HEK293 (cell line): ENCODE measurements at regions not wholly inside any gene's neighbourhood (a gene's known extent, or its start where the extent isn't known, plus 50 kb on each side); places are given as distances from the start of the nearest gene placed in this dataset.

Experiments used
- CTCF ChIA-PET: fragments of 350-600 bp; formaldehyde crosslinking; extraction: SDS; loops from one replicate; lab custom pipeline; 2021; ENCODE audit warnings: antibody characterized with exemption; lab: Yijun Ruan, JAX
- POLR2A ChIA-PET: fragments of 300-600 bp; formaldehyde crosslinking; extraction: SDS; loops from one replicate; lab custom pipeline; 2020; ENCODE audit warnings: antibody characterized with exemption, inconsistent platforms; lab: Yijun Ruan, JAX
- H3K27ac ChIP-seq: fragments of 200-500 bp; sonication (Bioruptor generic); 2 replicates; pipeline ENCODE4 v1.5.1; 2014; ENCODE audit warnings: low read depth, low read length, control low read depth, inconsistent platforms; ENCODE audit errors: extremely low read depth
- H3K36me3 ChIP-seq, 2 experiments: fragments of 200-500 bp in 1 of 2; sonication (Bioruptor generic) in 1 of 2; 1 replicate in 1 of 2; 2 replicates in 1 of 2; pipeline ENCODE4 v1.5.1; 2014 to 2017; ENCODE audit warnings: inconsistent platforms in 2 of 2, low read length in 2 of 2; ENCODE audit not compliant: control insufficient read depth in 2 of 2, insufficient read depth in 1 of 2
- H3K4me1 ChIP-seq: fragments of 200-500 bp; sonication (Bioruptor generic); 2 replicates; pipeline ENCODE4 v1.5.1; 2014; ENCODE audit warnings: mild to moderate bottlenecking, low read length, inconsistent platforms; ENCODE audit not compliant: control insufficient read depth, insufficient read depth
- H3K4me3 ChIP-seq: 2 replicates; pipeline ENCODE4 v1.5.1; 2011; ENCODE audit warnings: low read depth, mild to moderate bottlenecking, control low read depth, low read length, moderate library complexity
- H3K9me3 ChIP-seq: fragments of 200-500 bp; sonication (Bioruptor generic); 2 replicates; pipeline ENCODE4 v1.5.1; 2014; ENCODE audit warnings: low read depth, low read length, inconsistent platforms; ENCODE audit not compliant: control insufficient read depth, insufficient read depth
- KLF9 ChIP-seq: fragments of 450-650 bp; formaldehyde crosslinking; IDR thresholded peaks from 2 replicates; pipeline ENCODE4 v1.5.1; 2016; ENCODE audit warnings: missing biosample characterization, missing genetic modification characterization, low read depth
- PBX3 ChIP-seq: sonication (generic); formaldehyde crosslinking; IDR thresholded peaks from 2 replicates; pipeline ENCODE4 v1.8.1; 2022; ENCODE audit warnings: mild to moderate bottlenecking, moderate library complexity, missing genetic modification reagents
- PRDM1 ChIP-seq: fragments of 450-650 bp; formaldehyde crosslinking; IDR thresholded peaks from 2 replicates; pipeline ENCODE4; 2016; ENCODE audit warnings: missing biosample characterization, missing genetic modification characterization
- SCRT2 ChIP-seq: fragments of 450-650 bp; formaldehyde crosslinking; IDR thresholded peaks from 2 replicates; pipeline ENCODE4 v1.5.1; 2016; ENCODE audit warnings: missing biosample characterization, missing genetic modification characterization
- SP3 ChIP-seq: fragments of 450-650 bp; formaldehyde crosslinking; IDR thresholded peaks from 2 replicates; pipeline ENCODE4 v1.5.1; 2016; ENCODE audit warnings: missing biosample characterization, missing genetic modification characterization
- ZBTB48 ChIP-seq: fragments of 450-650 bp; formaldehyde crosslinking; IDR thresholded peaks from 2 replicates; pipeline ENCODE4 v1.5.1; 2016; ENCODE audit warnings: missing biosample characterization, missing genetic modification characterization
- ZNF146 ChIP-seq: fragments of 450-650 bp; formaldehyde crosslinking; IDR thresholded peaks from 2 replicates; pipeline ENCODE4 v1.5.1; 2016; ENCODE audit warnings: missing biosample characterization, missing genetic modification characterization
- ZNF148 ChIP-seq: fragments of 450-650 bp; formaldehyde crosslinking; IDR thresholded peaks from 2 replicates; pipeline ENCODE4 v1.5.0; 2017; ENCODE audit warnings: missing biosample characterization, missing genetic modification characterization, borderline replicate concordance
- ZNF18 ChIP-seq: fragments of 450-650 bp; formaldehyde crosslinking; IDR thresholded peaks from 2 replicates; pipeline ENCODE4 v1.5.1; 2016; ENCODE audit warnings: missing biosample characterization, missing genetic modification characterization
- ZNF221 ChIP-seq: fragments of 450-650 bp; formaldehyde crosslinking; IDR thresholded peaks from 2 replicates; pipeline ENCODE4 v1.5.1; 2017; ENCODE audit warnings: missing biosample characterization, missing genetic modification characterization, borderline replicate concordance
- ZNF311 ChIP-seq: fragments of 450-650 bp; formaldehyde crosslinking; IDR thresholded peaks from 2 replicates; pipeline ENCODE4 v1.5.1; 2017; ENCODE audit warnings: missing biosample characterization, missing genetic modification characterization, borderline replicate concordance
- ZNF354C ChIP-seq: fragments of 450-650 bp; formaldehyde crosslinking; IDR thresholded peaks from 2 replicates; pipeline ENCODE4 v1.5.1; 2016; ENCODE audit warnings: missing biosample characterization, missing genetic modification characterization, low read depth, borderline replicate concordance
- ZNF416 ChIP-seq: fragments of 450-650 bp; formaldehyde crosslinking; IDR thresholded peaks from 2 replicates; pipeline ENCODE4 v1.5.1; 2016; ENCODE audit warnings: missing biosample characterization, missing genetic modification characterization
- ZNF514 ChIP-seq: fragments of 450-650 bp; formaldehyde crosslinking; IDR thresholded peaks from 2 replicates; pipeline ENCODE4 v1.5.1; 2016; ENCODE audit warnings: missing biosample characterization, missing genetic modification characterization
- ZNF529 ChIP-seq: fragments of 450-650 bp; formaldehyde crosslinking; IDR thresholded peaks from 2 replicates; pipeline ENCODE4 v1.5.1; 2017; ENCODE audit warnings: missing genetic modification characterization, missing biosample characterization; ENCODE audit not compliant: insufficient replicate concordance
- ZNF571 ChIP-seq: fragments of 450-650 bp; formaldehyde crosslinking; IDR thresholded peaks from 2 replicates; pipeline ENCODE4 v1.5.0; 2017; ENCODE audit warnings: missing biosample characterization, missing genetic modification characterization
- ZNF610 ChIP-seq: fragments of 450-650 bp; formaldehyde crosslinking; IDR thresholded peaks from 2 replicates; pipeline ENCODE4 v1.5.1; 2016; ENCODE audit warnings: missing biosample characterization, missing genetic modification characterization, borderline replicate concordance
- ZNF670 ChIP-seq: fragments of 450-650 bp; formaldehyde crosslinking; IDR thresholded peaks from 2 replicates; pipeline ENCODE4 v1.5.1; 2016; ENCODE audit warnings: missing biosample characterization, missing genetic modification characterization, low read depth
- ZNF76 ChIP-seq: fragments of 450-650 bp; formaldehyde crosslinking; IDR thresholded peaks from 2 replicates; pipeline ENCODE4; 2016; ENCODE audit warnings: low read depth, missing biosample characterization, missing genetic modification characterization, borderline replicate concordance
- ZNF830 ChIP-seq: fragments of 450-650 bp; IDR thresholded peaks from 2 replicates; pipeline ENCODE4 v1.5.0; 2018; ENCODE audit warnings: missing biosample characterization, missing genetic modification characterization, low read depth, mild to moderate bottlenecking, moderate library complexity
- TF ChIP-seq, protein P1 (sequence below): fragments of 450-650 bp; formaldehyde crosslinking; IDR thresholded peaks from 2 replicates; pipeline ENCODE4 v1.5.1; 2016; ENCODE audit warnings: missing biosample characterization, missing genetic modification characterization
- TF ChIP-seq, protein P2 (sequence below): fragments of 450-650 bp; formaldehyde crosslinking; IDR thresholded peaks from 2 replicates; pipeline ENCODE4 v1.5.1; 2016; ENCODE audit warnings: missing biosample characterization, missing genetic modification characterization

GRCh38 chr3:13708871-13709595 lies 160.1 kb downstream of the FBLN2 start (continued):
- no peak for TF ChIP-seq ZNF529 (tag by site-specific recombination)

DNA sequence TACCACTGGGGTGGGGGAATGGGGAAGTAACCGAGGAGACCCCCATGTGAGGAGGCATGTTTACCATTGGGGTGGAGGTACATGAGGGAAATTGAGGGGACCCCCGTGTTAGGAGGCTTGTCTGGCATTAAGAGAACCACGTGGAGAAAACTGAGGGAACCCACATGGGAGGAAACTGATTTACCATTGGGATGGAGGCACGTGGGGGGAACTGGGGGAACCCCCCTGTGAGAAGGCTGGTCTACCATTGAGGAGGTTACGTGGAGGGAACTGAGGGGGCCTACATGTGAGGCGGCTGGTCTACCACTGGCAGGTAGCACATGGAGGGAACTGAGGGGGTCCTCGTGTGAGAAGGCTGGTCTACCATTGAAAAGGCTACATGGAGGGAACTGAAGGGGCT lies 159.4 kb downstream of the FBLN2 start:
- ChIA-PET CTCF (no interaction called here), POLR2A (no interaction called here)
- Histone ChIP-seq H3K9me3 (no peaks in the 10 kb centered on the region), H3K4me3 (no peak overlapping the region), H3K36me3 (no peaks in the 10 kb centered on the region), H3K4me1 (no peaks in the 10 kb centered on the region), H3K27ac (no peak overlapping the region)
- TF ChIP-seq KLF9 (tag by site-specific recombination), result no peak
- TF ChIP-seq, protein P1, sequence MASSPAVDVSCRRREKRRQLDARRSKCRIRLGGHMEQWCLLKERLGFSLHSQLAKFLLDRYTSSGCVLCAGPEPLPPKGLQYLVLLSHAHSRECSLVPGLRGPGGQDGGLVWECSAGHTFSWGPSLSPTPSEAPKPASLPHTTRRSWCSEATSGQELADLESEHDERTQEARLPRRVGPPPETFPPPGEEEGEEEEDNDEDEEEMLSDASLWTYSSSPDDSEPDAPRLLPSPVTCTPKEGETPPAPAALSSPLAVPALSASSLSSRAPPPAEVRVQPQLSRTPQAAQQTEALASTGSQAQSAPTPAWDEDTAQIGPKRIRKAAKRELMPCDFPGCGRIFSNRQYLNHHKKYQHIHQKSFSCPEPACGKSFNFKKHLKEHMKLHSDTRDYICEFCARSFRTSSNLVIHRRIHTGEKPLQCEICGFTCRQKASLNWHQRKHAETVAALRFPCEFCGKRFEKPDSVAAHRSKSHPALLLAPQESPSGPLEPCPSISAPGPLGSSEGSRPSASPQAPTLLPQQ (tag by site-specific recombination), result no peak
- no peak for TF ChIP-seq PRDM1 (tag by site-specific recombination)
- no peak for TF ChIP-seq ZNF18
- no peak for TF ChIP-seq ZNF354C
- TF ChIP-seq ZNF610 (tag by site-specific recombination), result no peak
- no peak for TF ChIP-seq ZNF571 (tag by site-specific recombination)
- TF ChIP-seq ZNF146 (tag by site-specific recombination), result no peak
- no peak for TF ChIP-seq ZNF221 (tag by site-specific recombination)
- TF ChIP-seq ZNF830 (tag by site-specific recombination), result no peak
- TF ChIP-seq, all 188 proteins: peak for 0

- Histone ChIP-seq H3K4me1 (no peaks in the 10 kb centered on the region), H3K36me3 (no peaks in the 10 kb centered on the region), H3K27ac (no peak overlapping the region), H3K4me3 (no peak overlapping the region), H3K9me3 (no peaks in the 10 kb centered on the region)
- ChIA-PET POLR2A (no interaction called here), CTCF (interaction anchor here (0.5 kb wide), 1 partner anchor 39 kb away, joined by 4 read pairs; no protein-coding TSS in a partner anchor)
- TF ChIP-seq ZNF416 (tag by site-specific recombination) (no peak), ZBTB48 (no peak), ZNF354C (no peak), PBX3 (CRISPR knock-in tag) (no peak), ZNF514 (tag by site-specific recombination) (no peak), ZNF311 (tag by site-specific recombination) (no peak), ZNF148 (tag by site-specific recombination) (no peak), ZNF76 (tag by site-specific recombination) (no peak), ZNF529 (tag by site-specific recombination) (no peak), ZNF670 (tag by site-specific recombination) (no peak), SCRT2 (no peak), SP3 (no peak)
- TF ChIP-seq, protein P2, sequence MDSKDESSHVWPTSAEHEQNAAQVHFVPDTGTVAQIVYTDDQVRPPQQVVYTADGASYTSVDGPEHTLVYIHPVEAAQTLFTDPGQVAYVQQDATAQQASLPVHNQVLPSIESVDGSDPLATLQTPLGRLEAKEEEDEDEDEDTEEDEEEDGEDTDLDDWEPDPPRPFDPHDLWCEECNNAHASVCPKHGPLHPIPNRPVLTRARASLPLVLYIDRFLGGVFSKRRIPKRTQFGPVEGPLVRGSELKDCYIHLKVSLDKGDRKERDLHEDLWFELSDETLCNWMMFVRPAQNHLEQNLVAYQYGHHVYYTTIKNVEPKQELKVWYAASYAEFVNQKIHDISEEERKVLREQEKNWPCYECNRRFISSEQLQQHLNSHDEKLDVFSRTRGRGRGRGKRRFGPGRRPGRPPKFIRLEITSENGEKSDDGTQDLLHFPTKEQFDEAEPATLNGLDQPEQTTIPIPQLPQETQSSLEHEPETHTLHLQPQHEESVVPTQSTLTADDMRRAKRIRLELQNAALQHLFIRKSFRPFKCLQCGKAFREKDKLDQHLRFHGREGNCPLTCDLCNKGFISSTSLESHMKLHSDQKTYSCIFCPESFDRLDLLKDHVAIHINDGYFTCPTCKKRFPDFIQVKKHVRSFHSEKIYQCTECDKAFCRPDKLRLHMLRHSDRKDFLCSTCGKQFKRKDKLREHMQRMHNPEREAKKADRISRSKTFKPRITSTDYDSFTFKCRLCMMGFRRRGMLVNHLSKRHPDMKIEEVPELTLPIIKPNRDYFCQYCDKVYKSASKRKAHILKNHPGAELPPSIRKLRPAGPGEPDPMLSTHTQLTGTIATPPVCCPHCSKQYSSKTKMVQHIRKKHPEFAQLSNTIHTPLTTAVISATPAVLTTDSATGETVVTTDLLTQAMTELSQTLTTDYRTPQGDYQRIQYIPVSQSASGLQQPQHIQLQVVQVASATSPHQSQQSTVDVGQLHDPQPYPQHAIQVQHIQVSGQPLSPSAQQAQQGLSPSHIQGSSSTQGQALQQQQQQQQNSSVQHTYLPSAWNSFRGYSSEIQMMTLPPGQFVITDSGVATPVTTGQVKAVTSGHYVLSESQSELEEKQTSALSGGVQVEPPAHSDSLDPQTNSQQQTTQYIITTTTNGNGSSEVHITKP (tag by site-specific recombination), result no peak
Measured at GRCh38 chr3:13707456-13707855, 158.5 kb downstream of the FBLN2 start.
